ENCODE measurements at regions not wholly inside any gene's neighbourhood (a gene's known extent, or its start where the extent isn't known, plus 50 kb on each side); places are given as distances from the start of the nearest gene placed in this dataset.
"Not testable (repeated sequence)": the region's sequence is repeated elsewhere in the genome, so short reads cannot be mapped to it uniquely, and the experiment has no call there.

DNA sequence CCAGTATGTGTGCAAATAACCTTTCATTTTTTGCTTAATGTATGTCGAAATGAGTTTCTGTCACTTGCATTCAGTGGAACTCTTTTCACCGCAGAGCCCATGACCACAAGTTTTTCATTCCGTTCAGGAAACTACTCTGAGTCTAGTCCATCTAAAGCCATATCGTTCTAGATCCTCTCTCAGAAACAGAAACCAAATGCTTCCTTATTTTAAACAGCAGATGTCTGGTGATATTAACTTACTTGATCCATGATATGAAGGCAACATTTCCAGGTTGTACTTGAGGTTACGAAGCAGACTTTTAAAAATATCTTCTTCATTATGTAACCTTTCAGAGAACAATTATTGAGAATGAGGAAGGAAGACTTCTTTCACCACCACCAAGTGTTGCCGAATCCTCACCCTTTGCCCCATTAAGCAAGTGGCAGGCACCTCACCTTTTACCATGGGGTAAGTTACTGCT, 72.4 kb upstream of the GNAQ start:
- ChIA-PET POLR2A (no interaction called here), CTCF (no interaction called here)
- H3K27me3 ChIP-seq (ENCODE audit: control insufficient read depth, insufficient read depth, low read length): no peaks in the 10 kb centered on the region
- H3K4me3 ChIP-seq (ENCODE audit: low read depth, low read length): no peak overlapping the region
- no peak for DNase-seq (ENCODE audit: low read depth, low spot score)
- H3K27ac ChIP-seq (ENCODE audit: low read depth, low read length): no peak overlapping the region
- TF ChIP-seq, protein P1, sequence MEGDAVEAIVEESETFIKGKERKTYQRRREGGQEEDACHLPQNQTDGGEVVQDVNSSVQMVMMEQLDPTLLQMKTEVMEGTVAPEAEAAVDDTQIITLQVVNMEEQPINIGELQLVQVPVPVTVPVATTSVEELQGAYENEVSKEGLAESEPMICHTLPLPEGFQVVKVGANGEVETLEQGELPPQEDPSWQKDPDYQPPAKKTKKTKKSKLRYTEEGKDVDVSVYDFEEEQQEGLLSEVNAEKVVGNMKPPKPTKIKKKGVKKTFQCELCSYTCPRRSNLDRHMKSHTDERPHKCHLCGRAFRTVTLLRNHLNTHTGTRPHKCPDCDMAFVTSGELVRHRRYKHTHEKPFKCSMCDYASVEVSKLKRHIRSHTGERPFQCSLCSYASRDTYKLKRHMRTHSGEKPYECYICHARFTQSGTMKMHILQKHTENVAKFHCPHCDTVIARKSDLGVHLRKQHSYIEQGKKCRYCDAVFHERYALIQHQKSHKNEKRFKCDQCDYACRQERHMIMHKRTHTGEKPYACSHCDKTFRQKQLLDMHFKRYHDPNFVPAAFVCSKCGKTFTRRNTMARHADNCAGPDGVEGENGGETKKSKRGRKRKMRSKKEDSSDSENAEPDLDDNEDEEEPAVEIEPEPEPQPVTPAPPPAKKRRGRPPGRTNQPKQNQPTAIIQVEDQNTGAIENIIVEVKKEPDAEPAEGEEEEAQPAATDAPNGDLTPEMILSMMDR (IDR thresholded peaks at IDR 0.05; ENCODE audit: low read depth, low read length): no peak
- H3K9me3 ChIP-seq (ENCODE audit: control insufficient read depth, insufficient read depth, low read length): no peaks in the 10 kb centered on the region

DNA sequence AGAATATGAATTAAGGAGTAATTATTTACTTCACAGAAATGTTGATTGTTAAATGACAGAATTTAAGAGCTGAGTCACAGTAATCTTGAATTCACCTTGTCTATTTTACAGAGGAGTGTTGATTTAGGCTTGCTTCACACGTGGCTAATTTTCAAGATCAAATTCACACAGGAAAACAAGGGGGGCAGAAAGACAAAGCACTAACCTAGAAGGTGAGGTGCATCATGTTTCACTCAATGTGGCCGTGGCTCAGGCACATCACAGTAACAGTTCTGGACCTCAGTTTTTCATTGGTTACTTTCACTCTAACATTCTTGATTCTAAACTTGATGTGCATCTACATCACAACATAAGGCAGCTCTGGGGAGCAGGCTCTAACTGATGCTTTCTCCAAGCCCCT, 69.6 kb upstream of the GNAQ start:
- peaks cover 2% of the 10 kb centered on the region for H3K27me3 ChIP-seq (ENCODE audit: control insufficient read depth, insufficient read depth, low read length)
- no peaks in the 10 kb centered on the region for H3K9me3 ChIP-seq (ENCODE audit: control insufficient read depth, insufficient read depth, low read length)
- ChIA-PET CTCF (interaction anchor here (0.7 kb wide), 1 partner anchor 21 kb away, joined by 11 read pairs; no protein-coding TSS in a partner anchor), POLR2A (no interaction called here)
- no peak overlapping the region for H3K27ac ChIP-seq (ENCODE audit: low read depth, low read length)
- TF ChIP-seq, protein P1 (IDR thresholded peaks at IDR 0.05; ENCODE audit: low read depth, low read length): no peak
- DNase-seq (ENCODE audit: low read depth, low spot score): no peak
- H3K4me3 ChIP-seq (ENCODE audit: low read depth, low read length): no peak overlapping the region

DNA sequence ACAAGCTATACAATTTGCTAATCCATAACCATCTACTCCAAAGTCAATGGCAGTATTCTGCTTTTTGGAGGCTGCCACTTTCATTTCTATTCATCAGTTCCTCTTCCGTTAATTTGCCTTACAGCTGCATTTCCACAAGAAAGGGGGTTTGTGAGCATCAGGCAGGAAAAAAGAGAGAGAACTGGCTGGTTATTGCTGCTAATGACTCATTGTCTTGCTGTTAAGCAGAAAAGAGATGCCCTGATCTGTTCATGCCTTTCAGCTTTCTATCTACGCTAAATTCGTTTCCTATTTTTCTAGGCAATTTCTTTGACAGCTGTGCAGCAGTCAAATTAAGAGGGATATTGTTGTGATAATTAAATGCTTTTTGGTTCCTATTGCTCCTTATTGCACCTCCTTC, 65.9 kb upstream of the GNAQ start:
- no peak for DNase-seq (ENCODE audit: low read depth, low spot score)
- POLR2A ChIA-PET: no interaction called here
- TF ChIP-seq, protein P1 (IDR thresholded peaks at IDR 0.05; ENCODE audit: low read depth, low read length): no peak

DNA sequence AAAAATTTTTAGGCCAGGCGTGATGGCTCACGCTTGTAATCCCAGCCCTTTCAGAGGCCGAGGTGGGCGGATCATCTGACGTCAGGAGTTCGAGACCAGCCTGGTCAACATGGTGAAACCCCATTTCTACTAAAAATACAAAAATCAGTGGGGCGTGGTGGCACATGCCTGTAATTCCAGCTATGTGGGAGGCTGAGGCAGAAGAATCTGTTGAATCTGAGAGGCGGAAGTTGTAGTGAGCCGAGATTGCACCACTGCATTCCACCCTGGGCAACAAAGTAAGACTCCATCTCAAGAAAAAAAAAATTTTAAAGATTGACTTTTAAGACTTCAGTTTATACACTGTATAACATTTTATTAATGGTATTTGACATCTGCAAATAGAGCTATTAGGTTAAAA, 60.1 kb upstream of the GNAQ start:
- POLR2A ChIA-PET: no interaction called here
- Histone ChIP-seq H3K27me3 (ENCODE audit: control insufficient read depth, insufficient read depth, low read length) (no peaks in the 10 kb centered on the region), H3K4me3 (ENCODE audit: low read depth, low read length) (no peak overlapping the region), H3K9me3 (ENCODE audit: control insufficient read depth, insufficient read depth, low read length) (no peaks in the 10 kb centered on the region), H3K27ac (ENCODE audit: low read depth, low read length) (no peak overlapping the region)
- TF ChIP-seq, protein P1 (IDR thresholded peaks at IDR 0.05; ENCODE audit: low read depth, low read length): no peak
- CTCF ChIA-PET: interaction anchor here (1.1 kb wide), 1 partner anchor 24 kb away, joined by 4 read pairs; no protein-coding TSS in a partner anchor
- no peak for DNase-seq (ENCODE audit: low read depth, low spot score)

More for the DNA sequence above, 65.9 kb upstream of the GNAQ start:
- CTCF ChIA-PET: interaction anchor here (1.0 kb wide), 1 partner anchor 62 kb away, joined by 3 read pairs; no protein-coding TSS in a partner anchor
- Histone ChIP-seq H3K9me3 (ENCODE audit: control insufficient read depth, insufficient read depth, low read length) (no peaks in the 10 kb centered on the region), H3K27ac (ENCODE audit: low read depth, low read length) (no peak overlapping the region), H3K4me3 (ENCODE audit: low read depth, low read length) (no peak overlapping the region), H3K27me3 (ENCODE audit: control insufficient read depth, insufficient read depth, low read length) (peaks cover 2% of the 10 kb centered on the region)

DNA sequence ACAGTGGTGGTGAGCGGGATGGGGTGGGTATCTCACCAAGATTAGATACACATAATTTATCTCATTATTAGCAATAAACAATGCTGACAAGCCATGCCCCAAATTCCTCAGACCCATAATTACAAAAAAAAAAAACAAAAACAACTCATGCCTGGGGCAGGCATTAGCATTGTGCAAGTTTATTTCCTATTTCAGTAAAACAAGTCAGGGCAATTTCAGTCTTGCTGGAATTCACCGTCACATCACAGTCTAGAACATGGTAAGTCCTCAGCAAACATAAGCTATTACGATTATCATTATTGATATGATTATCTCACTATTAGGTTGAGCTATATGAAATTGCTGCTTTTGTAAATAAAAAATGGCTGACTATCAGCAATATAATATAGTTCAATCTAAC, 57.5 kb upstream of the GNAQ start:
- Histone ChIP-seq H3K27me3 (ENCODE audit: control insufficient read depth, insufficient read depth, low read length) (no peaks in the 10 kb centered on the region), H3K4me3 (ENCODE audit: low read depth, low read length) (no peak overlapping the region), H3K9me3 (ENCODE audit: control insufficient read depth, insufficient read depth, low read length) (no peaks in the 10 kb centered on the region), H3K27ac (ENCODE audit: low read depth, low read length) (no peak overlapping the region)
- TF ChIP-seq, protein P1 (IDR thresholded peaks at IDR 0.05; ENCODE audit: low read depth, low read length): no peak
- POLR2A ChIA-PET: no interaction called here
- CTCF ChIA-PET: no interaction called here
- no peak for DNase-seq (ENCODE audit: low read depth, low spot score)

DNA sequence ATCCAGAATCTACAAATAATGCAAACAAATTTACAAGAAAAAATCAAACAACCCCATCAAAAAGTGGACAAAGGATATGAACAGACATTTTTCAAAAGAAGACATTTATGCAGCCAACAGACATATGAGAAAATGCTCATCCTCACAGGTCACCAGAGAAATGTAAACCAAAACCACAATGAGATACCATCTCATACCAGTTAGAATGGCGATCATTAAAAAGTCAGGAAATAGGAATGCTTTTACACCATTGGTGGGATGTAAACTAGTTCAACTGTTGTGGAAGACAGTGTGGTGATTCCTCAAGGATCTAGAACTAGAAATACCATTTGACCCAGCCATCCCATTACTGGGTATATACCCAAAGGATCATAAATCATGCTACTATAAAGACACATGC, 56.6 kb upstream of the GNAQ start:
- CTCF ChIA-PET; H3K27ac ChIP-seq (ENCODE audit: low read depth, low read length); DNase-seq (ENCODE audit: low read depth, low spot score); POLR2A ChIA-PET; H3K9me3 ChIP-seq (ENCODE audit: control insufficient read depth, insufficient read depth, low read length); H3K4me3 ChIP-seq (ENCODE audit: low read depth, low read length); H3K27me3 ChIP-seq (ENCODE audit: control insufficient read depth, insufficient read depth, low read length): not testable (repeated sequence)

Measured in AG04450 (cell line).